Caco-2 (cell line): ENCODE measurements at regions not wholly inside any gene's neighbourhood (a gene's known extent, or its start where the extent isn't known, plus 50 kb on each side); places are given as distances from the start of the nearest gene placed in this dataset.

Experiments
- BruUV-seq: library from RNA; stranded (reverse); fragments of 400-500 nt; replicated peaks from 2 replicates; lab custom pipeline; 2021; lab: Mats Ljungman, UMichigan
- CTCF ChIA-PET: fragments of 300-600 bp; sonication (Branson Sonifier 250); formaldehyde crosslinking; loops from one replicate; lab custom pipeline; 2022; ENCODE audit warnings: antibody characterized with exemption; lab: Charles Lee
- POLR2A ChIA-PET: fragments of 300-600 bp; sonication (Branson Sonifier 250); formaldehyde crosslinking; loops from one replicate; lab custom pipeline; 2022; ENCODE audit warnings: antibody characterized with exemption; lab: Charles Lee
- DNase-seq, 2 experiments: peaks; one replicate each; pipeline versions ENCODE4 v3.0.0 to v3.0.0-alpha.2; 2020 to 2022
- H3K27me3 ChIP-seq: replicated peaks from 2 replicates; pipeline ENCODE4 v1.6.0; 2011; ENCODE audit warnings: low read length; ENCODE audit not compliant: control insufficient read depth, insufficient read depth
- H3K36me3 ChIP-seq: 2 replicates; pipeline ENCODE4 v1.5.1; 2011; ENCODE audit warnings: low read length; ENCODE audit not compliant: control insufficient read depth, insufficient read depth
- H3K4me1 ChIP-seq: fragments of 250-450 bp; sonication (Bioruptor Pico); 2 replicates; pipeline ENCODE4 v1.5.1; 2020; ENCODE audit warnings: mild to moderate bottlenecking
- H3K4me3 ChIP-seq: 2 replicates; pipeline ENCODE4 v1.5.1; 2011; ENCODE audit warnings: low read depth, mild to moderate bottlenecking, control low read depth, low read length
- H3K9me3 ChIP-seq: fragments of 250-450 bp; sonication (Bioruptor Pico); 2 replicates; pipeline ENCODE4 v1.5.1; 2020; ENCODE audit warnings: mild to moderate bottlenecking, moderate library complexity
- H3K27ac Mint-ChIP-seq: one replicate; pipeline ENCODE4 v1.8.0; 2022; ENCODE audit warnings: mixed read lengths; ENCODE audit not compliant: unreplicated experiment
- H3K27me3 Mint-ChIP-seq: one replicate; pipeline ENCODE4 v1.8.0; 2022; ENCODE audit warnings: mixed read lengths; ENCODE audit not compliant: insufficient read depth, unreplicated experiment
- H3K36me3 Mint-ChIP-seq: one replicate; pipeline ENCODE4 v1.8.0; 2022; ENCODE audit warnings: mild to moderate bottlenecking, mixed read lengths; ENCODE audit not compliant: insufficient read depth, unreplicated experiment
- H3K4me1 Mint-ChIP-seq: one replicate; pipeline ENCODE4 v1.8.0; 2022; ENCODE audit warnings: low read depth, mixed read lengths; ENCODE audit not compliant: unreplicated experiment
- H3K4me3 Mint-ChIP-seq: one replicate; pipeline ENCODE4 v1.8.0; 2022; ENCODE audit warnings: mild to moderate bottlenecking, moderate library complexity, mixed read lengths; ENCODE audit not compliant: unreplicated experiment
- H3K9me3 Mint-ChIP-seq: one replicate; pipeline ENCODE4 v1.8.0; 2022; ENCODE audit warnings: mixed read lengths; ENCODE audit not compliant: unreplicated experiment
- CTCF ChIP-seq, 2 experiments: fragments of 200-600 bp in 1 of 2; IDR thresholded peaks; 1 replicate in 1 of 2; 2 replicates in 1 of 2; pipeline versions ENCODE4 v1.5.1 to v1.8.0; 2011 to 2022; ENCODE audit warnings: antibody characterized with exemption in 1 of 2, control low read depth in 1 of 2, inconsistent platforms in 1 of 2, low read depth in 1 of 2, low read length in 1 of 2, mild to moderate bottlenecking in 1 of 2, moderate library complexity in 1 of 2; ENCODE audit not compliant: insufficient read depth in 1 of 2, severe bottlenecking in 1 of 2, unreplicated experiment in 1 of 2
- intact Hi-C: fragments of 100-400 bp; cut with micrococcal nuclease; formaldehyde crosslinking; loops from one replicate; pipeline ENCODE4 v1.10.0; 2022; ENCODE audit not compliant: unreplicated experiment

- no peak for TF ChIP-seq CTCF (IDR thresholded peaks at IDR 0.05; ENCODE audit: insufficient read depth in 1 of 2, low read depth in 1 of 2, low read length in 1 of 2, severe bottlenecking in 1 of 2, unreplicated experiment in 1 of 2)
- POLR2A ChIA-PET = no interaction called here
- Mint-ChIP-seq H3K27me3 (no peaks in the 10 kb centered on the region), H3K4me3 (no peak overlapping the region), H3K27ac (no peak overlapping the region), H3K4me1 (peaks cover 10% of the 10 kb centered on the region), H3K9me3 (no peaks in the 10 kb centered on the region), H3K36me3 (no peaks in the 10 kb centered on the region)
- intact Hi-C loops = no loop called here
- Histone ChIP-seq H3K9me3 (no peaks in the 10 kb centered on the region), H3K4me3 (no peak overlapping the region), H3K27me3 (no peaks in the 10 kb centered on the region), H3K4me1 (no peaks in the 10 kb centered on the region), H3K36me3 (no peaks in the 10 kb centered on the region)
- no TSS peak for BruUV-seq
- CTCF ChIA-PET = no interaction called here
- DNase-seq = no peak
These were observed 306.6 kb downstream of the SLC6A15 start for GRCh38 chr12:84605983-84606382.

- no peaks in the 10 kb centered on the region for H3K27me3 Mint-ChIP-seq
- Histone ChIP-seq H3K27me3 (no peaks in the 10 kb centered on the region), H3K36me3 (no peaks in the 10 kb centered on the region), H3K4me3 (no peak overlapping the region), H3K4me1 (0 out of 2 replicates have a peak, but pooled peaks cover under 1% of the 10 kb centered on the region), H3K9me3 (no peaks in the 10 kb centered on the region)
- no peak for TF ChIP-seq CTCF (IDR thresholded peaks at IDR 0.05; ENCODE audit: insufficient read depth in 1 of 2, low read depth in 1 of 2, low read length in 1 of 2, severe bottlenecking in 1 of 2, unreplicated experiment in 1 of 2)
- intact Hi-C loops = no loop called here
- ChIA-PET CTCF (no interaction called here), POLR2A (no interaction called here)
- H3K36me3 Mint-ChIP-seq = no peaks in the 10 kb centered on the region
- no peaks in the 10 kb centered on the region for H3K9me3 Mint-ChIP-seq
- no peak for DNase-seq
- no TSS peak for BruUV-seq
- H3K4me1 Mint-ChIP-seq = peaks cover 10% of the 10 kb centered on the region
- H3K27ac Mint-ChIP-seq = no peak overlapping the region
- H3K4me3 Mint-ChIP-seq = no peak overlapping the region
These were observed 308.0 kb downstream of the SLC6A15 start for GRCh38 chr12:84604551-84604950.

GRCh38 chr12:84603484-84604248 is 308.9 kb downstream of the SLC6A15 start:
- Mint-ChIP-seq H3K36me3 (no peaks in the 10 kb centered on the region), H3K9me3 (no peaks in the 10 kb centered on the region), H3K27ac (no peak overlapping the region), H3K27me3 (no peaks in the 10 kb centered on the region), H3K4me3 (no peak overlapping the region), H3K4me1 (peaks cover 10% of the 10 kb centered on the region)
- CTCF ChIA-PET = no interaction called here
- intact Hi-C loops = no loop called here
- peaks cover 5% of the 10 kb centered on the region; the same call in 1 of the 2 replicates for H3K4me1 ChIP-seq
- no peak for TF ChIP-seq CTCF (IDR thresholded peaks at IDR 0.05; ENCODE audit: insufficient read depth in 1 of 2, low read depth in 1 of 2, low read length in 1 of 2, severe bottlenecking in 1 of 2, unreplicated experiment in 1 of 2)
- BruUV-seq = no TSS peak
- POLR2A ChIA-PET = no interaction called here
- no peaks in the 10 kb centered on the region for H3K9me3 ChIP-seq
- H3K27me3 ChIP-seq = no peaks in the 10 kb centered on the region
- H3K4me3 ChIP-seq = no peak overlapping the region
- H3K36me3 ChIP-seq = no peaks in the 10 kb centered on the region
- no peak for DNase-seq
